Fibroblast of skin of back (primary cell): ENCODE measurements at regions not wholly inside any gene's neighbourhood (a gene's known extent, or its start where the extent isn't known, plus 50 kb on each side); places are given as distances from the start of the nearest gene placed in this dataset.
A peak's percentile ranks its signal among the peaks of the same experiment; 100 is the strongest.

Experiments
- DNase-seq: peaks from one replicate; pipeline ENCODE4 v3.0.0-alpha.2; 2013

GRCh38 chr20:51335329-51335841, 207.1 kb downstream of the NFATC2 start:
- peak; percentile 100 for DNase-seq

GRCh38 chr20:51334609-51335008, 207.9 kb downstream of the NFATC2 start:
- DNase-seq: no peak

- DNase-seq: no peak
Measured at GRCh38 chr20:51333971-51334370, 208.5 kb downstream of the NFATC2 start.

GRCh38 chr20:51333446-51333845, 209.1 kb downstream of the NFATC2 start:
- no peak for DNase-seq

GRCh38 chr20:51331481-51331880, 211.0 kb downstream of the NFATC2 start:
- peak; percentile 53 for DNase-seq

DNA sequence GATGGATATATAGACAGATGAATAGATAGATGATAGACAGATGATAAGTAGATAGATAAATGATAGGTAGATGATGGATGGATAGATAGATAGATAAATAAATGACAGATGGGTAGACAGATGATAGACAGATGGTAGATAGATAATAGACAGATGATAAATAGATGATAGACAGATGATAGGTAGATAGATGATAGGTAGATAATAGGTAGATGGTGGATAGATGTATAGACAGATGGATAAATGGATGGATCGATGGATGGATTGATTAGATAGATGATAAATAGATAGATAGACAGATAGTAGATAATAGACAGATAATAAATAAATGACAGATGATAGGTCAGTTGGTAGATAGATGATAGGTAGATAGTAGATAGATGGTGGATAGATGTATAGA, 212.7 kb downstream of the NFATC2 start:
- no peak for DNase-seq

- peak; percentile 97 for DNase-seq
Measured at GRCh38 chr20:51327251-51327841, 215.2 kb downstream of the NFATC2 start.

DNA sequence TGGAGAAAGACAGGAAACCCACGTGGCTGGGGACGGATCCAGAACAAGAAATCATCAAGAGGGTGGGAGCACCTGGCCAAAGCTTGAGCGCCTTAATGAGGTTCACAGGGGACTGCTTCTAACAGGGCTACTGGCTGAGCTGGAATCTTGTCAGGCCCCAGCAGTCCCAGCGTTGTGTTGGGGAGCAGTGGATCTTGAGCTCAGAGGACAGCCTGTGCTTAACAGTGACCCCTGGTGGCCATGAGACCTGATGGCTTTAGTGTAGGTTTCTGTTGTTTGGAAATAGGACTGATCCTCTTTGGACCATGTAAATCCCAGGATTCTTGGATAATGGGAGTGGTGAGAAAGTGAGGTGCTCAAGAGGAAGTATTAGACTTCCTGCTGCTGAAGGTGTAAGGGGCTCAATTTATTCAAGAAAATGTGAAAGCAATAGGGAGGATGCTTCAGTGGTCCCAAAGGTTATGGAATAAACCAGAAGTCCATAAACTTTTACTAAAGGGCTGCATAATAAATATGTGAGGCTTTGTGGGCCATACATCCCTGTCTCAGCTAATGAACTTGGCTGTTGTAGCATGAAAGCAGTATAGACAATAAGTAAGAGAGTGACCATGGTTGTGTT, 216.2 kb downstream of the NFATC2 start:
- DNase-seq: peak; percentile 69

DNA sequence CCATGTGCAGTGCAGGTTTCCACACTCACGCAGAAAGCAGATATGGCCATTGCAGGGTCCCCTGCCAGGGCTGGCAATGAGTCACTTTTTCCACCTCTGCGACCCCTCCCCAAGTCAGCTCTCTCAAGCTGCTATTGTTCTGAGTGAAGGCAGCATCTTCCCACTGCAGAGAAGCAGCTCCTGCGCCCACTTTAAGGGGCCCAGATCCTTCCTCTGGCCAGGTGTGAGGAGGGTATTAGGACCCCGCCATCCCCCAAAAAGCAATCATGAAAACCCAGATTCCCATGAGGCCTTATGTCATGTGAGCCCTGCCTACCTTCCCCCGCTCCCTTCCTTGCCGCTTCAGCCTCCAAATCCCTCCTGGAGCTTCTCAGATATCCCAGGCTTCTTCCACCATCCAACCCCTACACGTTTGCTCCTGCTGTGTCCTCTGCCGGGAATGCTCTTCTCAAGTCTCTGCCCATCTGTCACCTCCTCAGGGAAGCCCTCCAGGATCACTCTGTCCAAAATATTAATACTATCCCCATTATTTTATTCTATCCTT, 220.3 kb downstream of the NFATC2 start:
- DNase-seq: no peak

- DNase-seq: peak; percentile 64
Measured at GRCh38 chr20:51321343-51322163, 221.0 kb downstream of the NFATC2 start.

DNA sequence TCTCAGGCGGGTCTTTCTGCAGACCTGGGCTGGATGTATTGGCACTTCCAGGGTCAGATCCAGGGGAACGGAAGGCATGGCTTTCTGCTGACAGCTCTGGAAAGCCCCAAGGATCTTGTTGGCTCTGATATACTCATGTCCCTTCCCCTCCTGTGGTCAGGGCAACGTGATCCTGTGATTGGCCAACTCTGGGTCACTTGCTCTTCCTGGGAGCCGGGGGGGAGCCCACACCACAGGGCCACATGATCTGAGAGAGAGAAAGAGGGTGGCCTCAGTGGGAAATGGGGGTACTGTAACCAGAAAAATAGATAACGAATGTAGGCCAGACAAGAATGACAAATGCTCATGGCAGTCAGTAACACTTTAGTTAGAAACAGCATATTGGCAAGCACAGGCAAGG, 223.0 kb downstream of the NFATC2 start:
- no peak for DNase-seq

- DNase-seq: peak; percentile 41
Measured at GRCh38 chr20:51318058-51318949, 224.2 kb downstream of the NFATC2 start.

- DNase-seq: no peak
Measured at GRCh38 chr20:51315390-51315789, 227.1 kb downstream of the NFATC2 start.

DNA sequence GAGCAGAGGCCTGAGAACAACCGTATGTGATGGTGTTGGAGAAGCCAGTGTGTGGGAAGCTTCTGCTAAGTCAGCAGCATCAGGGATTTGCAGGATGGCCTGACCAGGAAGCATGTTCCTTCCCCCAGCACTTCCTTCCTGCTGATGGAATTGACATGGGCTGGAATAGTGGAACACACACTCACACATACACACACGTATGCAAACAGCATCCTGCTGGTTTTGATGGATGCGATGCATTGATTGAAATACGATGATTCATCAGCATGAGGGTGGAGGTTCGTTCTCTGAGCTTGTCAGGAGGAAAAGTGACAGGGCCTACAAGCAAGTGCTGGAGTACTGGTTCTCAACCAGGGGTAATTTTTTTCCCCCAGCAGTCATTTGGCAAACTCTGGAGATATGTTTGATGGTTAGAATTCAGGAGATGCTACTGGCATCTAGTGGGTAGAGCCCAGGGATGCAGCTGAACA, 229.1 kb downstream of the NFATC2 start:
- no peak for DNase-seq

GRCh38 chr20:51312480-51312783, 230.1 kb downstream of the NFATC2 start:
- no peak for DNase-seq

GRCh38 chr20:51311636-51312479, 230.7 kb downstream of the NFATC2 start:
- DNase-seq: peak; percentile 52

GRCh38 chr20:51310216-51310615, 232.3 kb downstream of the NFATC2 start:
- no peak for DNase-seq

GRCh38 chr20:51309128-51309527, 233.4 kb downstream of the NFATC2 start:
- DNase-seq: no peak

DNA sequence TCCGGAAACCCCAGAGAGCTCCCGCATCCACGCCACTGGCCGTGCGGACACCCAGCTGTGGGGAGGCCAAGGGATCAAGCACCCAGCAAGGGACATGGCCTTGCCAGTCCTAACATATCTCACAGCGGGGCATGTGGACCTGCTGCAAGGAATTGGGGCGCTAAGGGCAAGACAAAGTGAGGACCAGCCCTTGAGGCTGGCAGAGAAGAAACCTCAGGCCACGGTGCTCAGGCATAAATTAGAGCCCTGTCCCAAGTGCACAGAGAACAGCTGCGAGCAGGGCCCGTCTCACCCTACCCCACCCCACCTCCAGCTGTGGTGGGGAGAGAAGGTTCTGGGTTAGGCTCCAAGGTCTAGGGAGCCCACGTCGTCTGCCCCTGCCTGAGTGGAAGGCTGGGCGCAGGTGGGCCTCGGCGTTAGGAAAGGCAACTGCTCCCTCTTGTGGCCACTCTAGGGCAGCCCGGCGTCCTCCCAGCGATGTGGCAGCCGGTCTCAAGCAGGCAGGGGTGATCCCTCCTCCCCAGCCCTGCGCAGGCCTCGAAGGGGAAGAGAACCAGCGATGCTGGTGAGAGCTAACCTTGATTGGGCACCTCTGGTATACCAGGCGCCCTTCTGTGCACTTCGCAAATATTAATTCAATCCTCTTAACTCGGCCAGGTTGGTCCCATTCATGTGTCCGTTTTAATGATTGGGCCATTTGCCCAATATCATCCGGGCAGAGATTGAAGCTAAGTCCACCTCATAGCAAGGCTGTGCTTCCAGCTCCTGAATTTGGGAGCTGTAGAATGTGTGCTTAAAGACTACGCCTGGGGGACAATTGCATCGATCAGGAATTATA, 235.8 kb downstream of the NFATC2 start:
- peak; percentile 71 for DNase-seq

DNA sequence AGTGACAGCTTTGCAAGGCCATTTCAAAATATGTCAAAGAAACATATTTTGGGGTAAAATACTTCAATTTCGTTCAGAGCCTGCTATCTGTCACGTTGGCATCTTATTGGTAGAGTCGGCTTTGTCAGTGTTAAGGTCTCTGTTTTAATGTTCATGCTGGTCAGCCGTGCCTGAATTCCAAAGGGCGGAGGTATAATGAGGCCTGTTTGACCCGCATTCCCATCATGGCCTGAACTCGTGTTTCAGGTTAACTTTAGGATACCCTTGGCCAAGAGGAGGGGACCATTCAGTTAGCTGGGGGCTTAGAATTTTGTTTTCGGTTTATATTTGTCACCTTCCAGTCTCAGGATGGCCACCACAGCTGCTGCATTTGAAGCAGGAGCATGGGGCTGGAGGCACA, 236.4 kb downstream of the NFATC2 start:
- no peak for DNase-seq
